Liver (tissue), 3 donors: ENCODE measurements at regions not wholly inside any gene's neighbourhood (a gene's known extent, or its start where the extent isn't known, plus 50 kb on each side); places are given as distances from the start of the nearest gene placed in this dataset.

Source experiments
- GABPA ChIP-seq, 2 donors: IDR thresholded peaks in 1 of 2; conservative IDR thresholded peaks in 1 of 2; 2 replicates each; pipeline ENCODE4 v1.6.1; 2016; ENCODE audit warnings: antibody characterized with exemption in 2 of 2, mild to moderate bottlenecking in 1 of 2, moderate library complexity in 1 of 2
- TF ChIP-seq, protein P1 (sequence below): fragments of 150-350 bp; IDR thresholded peaks from 2 replicates; pipeline ENCODE4 v1.5.1; 2017; ENCODE audit warnings: improper control_type of control experiment, low read depth, low read length; ENCODE audit not compliant: missing input control
- donor health status: healthy.
- donor health status: healthy.

DNA sequence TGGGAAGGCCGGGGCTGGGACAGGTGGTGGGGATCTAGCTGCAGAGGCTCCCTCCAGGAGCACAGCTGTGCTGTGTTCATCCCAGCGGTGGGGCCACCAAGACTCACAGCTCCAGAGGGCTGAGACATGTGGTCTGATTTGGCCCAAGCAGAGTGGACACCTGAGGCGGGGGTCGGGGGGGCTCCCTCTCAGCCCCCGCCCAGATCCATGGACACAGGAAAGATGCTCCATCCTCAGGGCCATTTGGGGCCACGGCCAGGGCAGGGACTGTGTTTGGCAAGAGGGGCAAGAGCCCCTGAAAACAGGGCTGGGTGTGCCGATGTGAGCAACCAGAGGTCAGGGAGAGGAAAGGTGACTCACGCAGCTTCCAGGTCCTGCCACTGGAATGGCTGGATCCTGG lies 219.4 kb downstream of the BRD1 start:
- TF ChIP-seq, protein P1, sequence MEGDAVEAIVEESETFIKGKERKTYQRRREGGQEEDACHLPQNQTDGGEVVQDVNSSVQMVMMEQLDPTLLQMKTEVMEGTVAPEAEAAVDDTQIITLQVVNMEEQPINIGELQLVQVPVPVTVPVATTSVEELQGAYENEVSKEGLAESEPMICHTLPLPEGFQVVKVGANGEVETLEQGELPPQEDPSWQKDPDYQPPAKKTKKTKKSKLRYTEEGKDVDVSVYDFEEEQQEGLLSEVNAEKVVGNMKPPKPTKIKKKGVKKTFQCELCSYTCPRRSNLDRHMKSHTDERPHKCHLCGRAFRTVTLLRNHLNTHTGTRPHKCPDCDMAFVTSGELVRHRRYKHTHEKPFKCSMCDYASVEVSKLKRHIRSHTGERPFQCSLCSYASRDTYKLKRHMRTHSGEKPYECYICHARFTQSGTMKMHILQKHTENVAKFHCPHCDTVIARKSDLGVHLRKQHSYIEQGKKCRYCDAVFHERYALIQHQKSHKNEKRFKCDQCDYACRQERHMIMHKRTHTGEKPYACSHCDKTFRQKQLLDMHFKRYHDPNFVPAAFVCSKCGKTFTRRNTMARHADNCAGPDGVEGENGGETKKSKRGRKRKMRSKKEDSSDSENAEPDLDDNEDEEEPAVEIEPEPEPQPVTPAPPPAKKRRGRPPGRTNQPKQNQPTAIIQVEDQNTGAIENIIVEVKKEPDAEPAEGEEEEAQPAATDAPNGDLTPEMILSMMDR, result no peak
- no peak for TF ChIP-seq GABPA (IDR thresholded peaks at IDR 0.05 in 1 of 2, conservative IDR thresholded peaks at IDR 0.05 in 1 of 2)
